ENCODE measurements at regions not wholly inside any gene's neighbourhood (a gene's known extent, or its start where the extent isn't known, plus 50 kb on each side); places are given as distances from the start of the nearest gene placed in this dataset.

- Histone ChIP-seq H3K79me1 (ENCODE audit: insufficient read depth, low read depth, low read length, poor library complexity, severe bottlenecking) (no peaks in the 10 kb centered on the region), H3K18ac (ENCODE audit: insufficient read length, low read depth, low read length) (no peak overlapping the region), H3K9me3 (ENCODE audit: control insufficient read depth, low read depth, low read length) (no peaks in the 10 kb centered on the region), H3K9ac (ENCODE audit: extremely low read depth, insufficient read length, low read length) (no peak overlapping the region), H2BK15ac (ENCODE audit: low read depth, low read length) (no peak overlapping the region), H3K4ac (ENCODE audit: low read depth, low read length) (no peak overlapping the region), H3K27ac (ENCODE audit: insufficient read length, low read depth, low read length) (no peak overlapping the region), H4K20me1 (ENCODE audit: control insufficient read depth, insufficient read depth, insufficient read length) (no peaks in the 10 kb centered on the region), H4K5ac (ENCODE audit: insufficient read length, low read depth, low read length) (no peak overlapping the region), H2BK120ac (ENCODE audit: low read depth, low read length, poor library complexity, severe bottlenecking) (no peak overlapping the region), H3K4me1 (ENCODE audit: insufficient read depth, low read length) (no peaks in the 10 kb centered on the region; the same call in 1 of the 2 replicates), H3K56ac (ENCODE audit: insufficient read length, low read depth, low read length) (no peak overlapping the region), H3K27me3 (ENCODE audit: insufficient read depth, low read length) (no peaks in the 10 kb centered on the region; the same call in 1 of the 2 replicates), H2AK5ac (ENCODE audit: insufficient read length, low read length) (no peak overlapping the region), H2BK5ac (ENCODE audit: insufficient read length, low read length) (no peak overlapping the region), H3K23ac (ENCODE audit: insufficient read length, low read depth, low read length) (no peak overlapping the region), H3K23me2 (ENCODE audit: insufficient read length, low read depth, low read length, poor library complexity, severe bottlenecking) (no peaks in the 10 kb centered on the region), H2BK12ac (ENCODE audit: insufficient read length, low read depth, low read length) (no peak overlapping the region), H3K14ac (ENCODE audit: insufficient read depth, low read length) (no peak overlapping the region), H4K91ac (ENCODE audit: insufficient read length, low read depth, low read length) (no peak overlapping the region), H2AFZ (ENCODE audit: low read length) (no peak overlapping the region), H3K79me2 (ENCODE audit: insufficient read depth, low read length) (no peaks in the 10 kb centered on the region), H4K8ac (replicated peaks; ENCODE audit: insufficient read length, low read depth, low read length) (no peak overlapping the region), H3K4me2 (ENCODE audit: insufficient read depth, insufficient read length, low read length) (no peak overlapping the region), H3T11ph (ENCODE audit: low read length) (no peak overlapping the region), H2BK20ac (ENCODE audit: low read depth, low read length, poor library complexity, severe bottlenecking) (no peak overlapping the region)
- no CpG with 5 or more reads among the region's 7 CpGs for WGBS (ENCODE audit: extremely low coverage, insufficient read length, low lambda C conversion rate)
- peaks cover 22 to 29% of the 10 kb centered on the region in 2 experiments for H3K4me1 Mint-ChIP-seq
- DNase-seq = no peak
- H3K27ac Mint-ChIP-seq = no peak overlapping the region
- no peak overlapping the region for H3K4me3 Mint-ChIP-seq
- no peak for TF ChIP-seq CTCF (conservative IDR thresholded peaks at IDR 0.05)
- H3K27me3 Mint-ChIP-seq (ENCODE audit: low read depth) = peaks cover 22% of the 10 kb centered on the region
- no peaks in the 10 kb centered on the region for H3K36me3 Mint-ChIP-seq (ENCODE audit: insufficient read depth in 1 of 3, low read depth in 3 of 3)
- H3K9me3 Mint-ChIP-seq = no peaks in the 10 kb centered on the region
These were observed 234.9 kb upstream of the CAND1 start for GRCh38 chr12:67034110-67034879.
